Naive B cell (primary cell): ENCODE measurements at regions not wholly inside any gene's neighbourhood (a gene's known extent, or its start where the extent isn't known, plus 50 kb on each side); places are given as distances from the start of the nearest gene placed in this dataset.
"Not testable (repeated sequence)": the region's sequence is repeated elsewhere in the genome, so short reads cannot be mapped to it uniquely, and the experiment has no call there.

ENCODE experiments used
- ATAC-seq, 2 donors: fragments of 150-1000 bp; cut with Tn5 transposase; 2 replicates each; pipeline ENCODE4 v1.10.0; 2021; ENCODE audit warnings: low read depth in 2 of 2, mild to moderate bottlenecking in 2 of 2, moderate library complexity in 2 of 2
- DNase-seq: peaks from one replicate; pipeline ENCODE4 v3.0.0; 2022
- H3K27ac Mint-ChIP-seq, 6 donors: one replicate each; pipeline ENCODE4 v1.8.0; 2020 to 2022; ENCODE audit warnings: mild to moderate bottlenecking in 6 of 6, mixed read lengths in 6 of 6, moderate library complexity in 5 of 6, inconsistent platforms in 2 of 6
- H3K27me3 Mint-ChIP-seq, 3 donors: one replicate each; pipeline ENCODE4 v1.8.0; 2021 to 2022; ENCODE audit warnings: mixed read lengths in 3 of 3, mild to moderate bottlenecking in 1 of 3
- H3K36me3 Mint-ChIP-seq, 2 donors: one replicate each; pipeline ENCODE4 v1.8.0; 2020 to 2022; ENCODE audit warnings: mixed read lengths in 2 of 2, inconsistent platforms in 1 of 2, mild to moderate bottlenecking in 1 of 2
- H3K4me1 Mint-ChIP-seq, 3 donors: one replicate each; pipeline ENCODE4 v1.8.0; 2020 to 2022; ENCODE audit warnings: mixed read lengths in 3 of 3, inconsistent platforms in 1 of 3, mild to moderate bottlenecking in 1 of 3, moderate library complexity in 1 of 3
- H3K4me3 Mint-ChIP-seq, 8 donors: one replicate each; pipeline ENCODE4 v1.8.0; 2020 to 2022; ENCODE audit warnings: mild to moderate bottlenecking in 8 of 8, mixed read lengths in 8 of 8, moderate library complexity in 8 of 8, inconsistent platforms in 2 of 8
- H3K9me3 Mint-ChIP-seq, 7 donors: one replicate each; pipeline ENCODE4 v1.8.0; 2020 to 2022; ENCODE audit warnings: mixed read lengths in 7 of 7, mild to moderate bottlenecking in 5 of 7, inconsistent platforms in 2 of 7, moderate library complexity in 1 of 7

GRCh38 chr20:47857569-47858464, 72.5 kb upstream of the SULF2 start:
- peaks cover 10 to 15% (median 10%) of the 10 kb centered on the region in 3 donors for H3K4me1 Mint-ChIP-seq
- ATAC-seq (peak in 1 of 2 donors; percentile 45), DNase-seq (no peak)
- peaks cover 0 to 1% (median under 1%) of the 10 kb centered on the region in 3 donors for H3K27me3 Mint-ChIP-seq
- peaks cover 1 to 9% (median 3%) of the 10 kb centered on the region in 7 donors for H3K9me3 Mint-ChIP-seq
- H3K36me3 Mint-ChIP-seq, result peaks cover 3% of the 10 kb centered on the region in 2 donors
- H3K27ac Mint-ChIP-seq, result peak overlapping the region in 1 of 6 donors; percentile 75
- peak overlapping the region in 1 of 8 donors; percentile 73 for H3K4me3 Mint-ChIP-seq

- Mint-ChIP-seq H3K27ac (no peak overlapping the region), H3K9me3 (peaks cover 0 to 6% (median 1%) of the 10 kb centered on the region in 7 donors), H3K36me3 (no peaks in the 10 kb centered on the region), H3K4me1 (peaks cover 10 to 15% (median 10%) of the 10 kb centered on the region in 3 donors), H3K27me3 (peaks cover 2 to 8% (median 7%) of the 10 kb centered on the region in 3 donors), H3K4me3 (peak overlapping the region in 1 of 8 donors; percentile 3)
- DNase-seq (no peak), ATAC-seq (no peak)
Observed at GRCh38 chr20:47857187-47857568, 71.9 kb upstream of the SULF2 start.

- Mint-ChIP-seq H3K4me3 (no peak overlapping the region), H3K27ac (peak overlapping the region in 2 of 6 donors; percentile 30 to 76), H3K36me3 (no peaks in the 10 kb centered on the region), H3K4me1 (peaks cover 10 to 20% (median 10%) of the 10 kb centered on the region in 3 donors), H3K9me3 (peaks cover 0 to 3% (median 0%) of the 10 kb centered on the region in 7 donors), H3K27me3 (peaks cover 7 to 21% (median 20%) of the 10 kb centered on the region in 3 donors)
- DNase-seq (no peak), ATAC-seq (no peak)
Observed at GRCh38 chr20:47855799-47856198, 70.5 kb upstream of the SULF2 start.

GRCh38 chr20:47854687-47855212, 69.5 kb upstream of the SULF2 start:
- no peak for ATAC-seq
- Mint-ChIP-seq H3K4me3 (no peak overlapping the region), H3K27me3 (peaks cover 7 to 30% (median 26%) of the 10 kb centered on the region in 3 donors), H3K4me1 (peaks cover 10 to 17% (median 10%) of the 10 kb centered on the region in 3 donors), H3K27ac (no peak overlapping the region), H3K36me3 (no peaks in the 10 kb centered on the region), H3K9me3 (peaks cover 0 to 3% (median 0%) of the 10 kb centered on the region in 7 donors)
- no peak for DNase-seq

- Mint-ChIP-seq H3K4me3 (no peak overlapping the region), H3K9me3 (peaks cover 0 to 3% (median 0%) of the 10 kb centered on the region in 7 donors), H3K27me3 (peaks cover 12 to 37% (median 37%) of the 10 kb centered on the region in 3 donors), H3K36me3 (no peaks in the 10 kb centered on the region), H3K4me1 (peaks cover 1 to 17% (median 7%) of the 10 kb centered on the region in 3 donors), H3K27ac (peak overlapping the region in 1 of 6 donors; percentile 37)
- DNase-seq, result no peak
- ATAC-seq, result no peak
Observed at GRCh38 chr20:47851774-47852173, 66.5 kb upstream of the SULF2 start.

- Mint-ChIP-seq H3K27me3 (peaks cover 12 to 48% (median 44%) of the 10 kb centered on the region in 3 donors), H3K36me3 (no peaks in the 10 kb centered on the region)
Observed at GRCh38 chr20:47850146-47850545, 64.9 kb upstream of the SULF2 start.

GRCh38 chr20:47849596-47849995, 64.3 kb upstream of the SULF2 start:
- H3K36me3 Mint-ChIP-seq, result no peaks in the 10 kb centered on the region
- no peak overlapping the region for H3K4me3 Mint-ChIP-seq
- peaks cover 1 to 17% (median 7%) of the 10 kb centered on the region in 3 donors for H3K4me1 Mint-ChIP-seq
- peak overlapping the region in 1 of 6 donors; percentile 72 for H3K27ac Mint-ChIP-seq
- H3K9me3 Mint-ChIP-seq, result no peaks in the 10 kb centered on the region
- no peak for ATAC-seq
- peaks cover 12 to 48% (median 44%) of the 10 kb centered on the region in 3 donors for H3K27me3 Mint-ChIP-seq
- DNase-seq, result no peak

More at GRCh38 chr20:47850146-47850545, 64.9 kb upstream of the SULF2 start:
- ATAC-seq, result no peak
- Mint-ChIP-seq H3K27ac (no peak overlapping the region), H3K4me1 (peaks cover 1 to 17% (median 7%) of the 10 kb centered on the region in 3 donors), H3K9me3 (no peaks in the 10 kb centered on the region), H3K4me3 (no peak overlapping the region)
- no peak for DNase-seq

- peaks cover 1 to 17% (median 7%) of the 10 kb centered on the region in 3 donors for H3K4me1 Mint-ChIP-seq
- peaks cover 12 to 49% (median 48%) of the 10 kb centered on the region in 3 donors for H3K27me3 Mint-ChIP-seq
- H3K9me3 Mint-ChIP-seq, result no peaks in the 10 kb centered on the region
- no peak overlapping the region for H3K4me3 Mint-ChIP-seq
- H3K36me3 Mint-ChIP-seq, result no peaks in the 10 kb centered on the region
- DNase-seq (no peak), ATAC-seq (no peak)
- peak overlapping the region in 2 of 6 donors; percentile 26 to 86 for H3K27ac Mint-ChIP-seq
Observed at GRCh38 chr20:47849006-47849405, 63.7 kb upstream of the SULF2 start.

- not testable (repeated sequence) for DNase-seq, H3K36me3 Mint-ChIP-seq, ATAC-seq, H3K27ac Mint-ChIP-seq, H3K4me3 Mint-ChIP-seq, H3K9me3 Mint-ChIP-seq
- H3K4me1 Mint-ChIP-seq, result peaks cover 1 to 17% (median 7%) of the 10 kb centered on the region in 3 donors
- H3K27me3 Mint-ChIP-seq, result peaks cover 12 to 53% (median 53%) of the 10 kb centered on the region in 3 donors
Observed at GRCh38 chr20:47848534-47848933, 63.3 kb upstream of the SULF2 start.

GRCh38 chr20:47847884-47848485, 62.7 kb upstream of the SULF2 start:
- peak; percentile 5 for DNase-seq
- peak; percentile 50 to 60 for ATAC-seq
- H3K4me3 Mint-ChIP-seq, result no peak overlapping the region
- H3K36me3 Mint-ChIP-seq, result no peaks in the 10 kb centered on the region
- H3K4me1 Mint-ChIP-seq, result peaks cover 1 to 17% (median 7%) of the 10 kb centered on the region in 3 donors
- peaks cover 12 to 58% (median 58%) of the 10 kb centered on the region in 3 donors for H3K27me3 Mint-ChIP-seq
- no peaks in the 10 kb centered on the region for H3K9me3 Mint-ChIP-seq
- peak overlapping the region in 1 of 6 donors; percentile 8 for H3K27ac Mint-ChIP-seq

GRCh38 chr20:47847220-47847619, 61.9 kb upstream of the SULF2 start:
- not testable (repeated sequence) for H3K36me3 Mint-ChIP-seq, H3K9me3 Mint-ChIP-seq, ATAC-seq, DNase-seq, H3K4me3 Mint-ChIP-seq
- Mint-ChIP-seq H3K27ac (peak overlapping the region in 1 of 6 donors; percentile 54), H3K4me1 (peaks cover 1 to 17% (median 7%) of the 10 kb centered on the region in 3 donors), H3K27me3 (peaks cover 12 to 55% (median 54%) of the 10 kb centered on the region in 3 donors)

- Mint-ChIP-seq H3K4me1 (peaks cover 1 to 17% (median 7%) of the 10 kb centered on the region in 3 donors), H3K27ac (peak overlapping the region in 1 of 6 donors; percentile 7), H3K27me3 (peaks cover 12 to 55% (median 53%) of the 10 kb centered on the region in 3 donors)
- not testable (repeated sequence) for H3K36me3 Mint-ChIP-seq, H3K9me3 Mint-ChIP-seq, DNase-seq, H3K4me3 Mint-ChIP-seq, ATAC-seq
Observed at GRCh38 chr20:47846651-47847050, 61.4 kb upstream of the SULF2 start.

GRCh38 chr20:47845382-47845977, 60.2 kb upstream of the SULF2 start:
- not testable (repeated sequence) for DNase-seq, H3K27ac Mint-ChIP-seq, ATAC-seq, H3K9me3 Mint-ChIP-seq, H3K36me3 Mint-ChIP-seq
- peaks cover 1 to 10% (median 7%) of the 10 kb centered on the region in 3 donors for H3K4me1 Mint-ChIP-seq
- H3K27me3 Mint-ChIP-seq, result peaks cover 13 to 49% (median 45%) of the 10 kb centered on the region in 3 donors
- peak overlapping the region in 1 of 8 donors; percentile 15 for H3K4me3 Mint-ChIP-seq
